OCI-LY1 (cell line): ENCODE measurements at regions not wholly inside any gene's neighbourhood (a gene's known extent, or its start where the extent isn't known, plus 50 kb on each side); places are given as distances from the start of the nearest gene placed in this dataset.
"Not testable (repeated sequence)": the region's sequence is repeated elsewhere in the genome, so short reads cannot be mapped to it uniquely, and the experiment has no call there.

Source experiments
- H2AFZ ChIP-seq: fragments of 200-600 bp; sonication (generic), shearing (Covaris generic); 2 replicates; pipeline ENCODE4 v1.6.0; 2014; ENCODE audit warnings: antibody characterized with exemption, mild to moderate bottlenecking, low read length
- H3F3A ChIP-seq: fragments of 200-600 bp; sonication (generic), shearing (Covaris generic); 2 replicates; pipeline ENCODE4 v1.6.0; 2014; ENCODE audit warnings: mild to moderate bottlenecking, antibody characterized with exemption, low read length, moderate library complexity; ENCODE audit not compliant: insufficient read depth
- H3K27ac ChIP-seq: fragments of 200-600 bp; sonication (generic); 2 replicates; pipeline ENCODE4 v1.5.1; 2014; ENCODE audit warnings: low read length, mixed run types, mild to moderate bottlenecking, low read depth; ENCODE audit not compliant: poor library complexity, severe bottlenecking
- H3K27me3 ChIP-seq: fragments of 200-600 bp; sonication (generic); 2 replicates; pipeline ENCODE4 v1.6.0; 2014; ENCODE audit warnings: antibody characterized with exemption, mild to moderate bottlenecking, low read length, moderate library complexity; ENCODE audit not compliant: insufficient read depth
- H3K36me3 ChIP-seq: fragments of 200-600 bp; sonication (generic); 2 replicates; pipeline ENCODE4 v1.6.1; 2014; ENCODE audit warnings: mild to moderate bottlenecking, antibody characterized with exemption, low read length, moderate library complexity, mixed read lengths; ENCODE audit not compliant: insufficient read depth
- H3K4me1 ChIP-seq: fragments of 200-600 bp; sonication (generic); 2 replicates; pipeline ENCODE4 v1.5.1; 2014; ENCODE audit warnings: mild to moderate bottlenecking, low read length, moderate library complexity; ENCODE audit not compliant: insufficient read depth, severe bottlenecking
- H3K4me2 ChIP-seq: fragments of 200-600 bp; sonication (generic), shearing (Covaris generic); 2 replicates; pipeline ENCODE4 v1.6.1; 2014; ENCODE audit warnings: low read length
- H3K4me3 ChIP-seq: fragments of 200-600 bp; sonication (generic); 2 replicates; pipeline ENCODE4 v1.5.1; 2014; ENCODE audit warnings: low read length, low read depth, mild to moderate bottlenecking, mixed read lengths; ENCODE audit not compliant: poor library complexity, severe bottlenecking
- H3K79me2 ChIP-seq: fragments of 200-600 bp; shearing (Covaris generic); 2 replicates; pipeline ENCODE4 v1.6.1; 2016; ENCODE audit warnings: mixed run types, low read length, mixed read lengths; ENCODE audit not compliant: insufficient read depth
- H3K9ac ChIP-seq: fragments of 200-600 bp; sonication (generic), shearing (Covaris generic); 2 replicates; pipeline ENCODE4 v1.6.1; 2014; ENCODE audit warnings: mild to moderate bottlenecking, low read length, mixed read lengths
- H3K9me2 ChIP-seq: fragments of 200-600 bp; sonication (generic), shearing (Covaris generic); 2 replicates; pipeline ENCODE4 v1.6.1; 2014; ENCODE audit warnings: low read depth, mild to moderate bottlenecking, low read length, mixed read lengths
- H3K9me3 ChIP-seq: fragments of 200-600 bp; shearing (Covaris generic); 2 replicates; pipeline ENCODE4 v1.6.1; 2014; ENCODE audit warnings: low read length, mixed read lengths
- H4K20me1 ChIP-seq: fragments of 200-600 bp; sonication (generic), shearing (Covaris generic); 2 replicates; pipeline ENCODE4 v1.6.0; 2016; ENCODE audit warnings: mild to moderate bottlenecking, low read length; ENCODE audit not compliant: insufficient read depth
- CTCF ChIP-seq: fragments of 200-600 bp; sonication (generic), shearing (Covaris generic); IDR thresholded peaks from 2 replicates; pipeline ENCODE4 v1.5.1; 2017; ENCODE audit warnings: mild to moderate bottlenecking, antibody characterized with exemption, low read length, moderate library complexity, mixed read lengths
- EZH2 ChIP-seq: fragments of 200-600 bp; sonication (generic), shearing (Covaris generic); IDR thresholded peaks from 2 replicates; pipeline ENCODE4 v1.8.0; 2017; ENCODE audit warnings: borderline replicate concordance, mixed run types, mild to moderate bottlenecking, antibody characterized with exemption, low read length, moderate library complexity, mixed read lengths

DNA sequence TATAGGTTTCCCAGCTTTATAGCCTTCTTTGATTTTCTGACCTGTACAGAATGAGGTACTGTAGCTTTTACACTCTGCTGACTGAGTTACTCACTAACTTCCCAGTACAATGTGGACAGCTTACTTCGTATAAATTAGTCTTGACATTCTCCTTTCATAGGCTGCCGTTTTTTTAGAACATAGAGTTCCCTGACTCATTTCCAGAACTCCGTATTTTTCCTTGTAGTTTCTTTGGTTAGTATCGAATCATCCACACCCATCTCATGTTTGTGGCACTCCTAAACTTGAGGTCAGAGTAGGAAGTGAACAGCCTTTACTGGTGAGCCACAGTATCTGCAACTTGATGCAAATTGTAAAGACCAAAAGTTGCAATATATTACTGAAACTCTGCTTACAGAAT is 303.9 kb downstream of the SLITRK5 start:
- Histone ChIP-seq H3K9ac (no peak overlapping the region), H3K4me2 (no peak overlapping the region), H3K4me1 (no peaks in the 10 kb centered on the region), H3K27ac (no peak overlapping the region), H3K27me3 (no peaks in the 10 kb centered on the region), H4K20me1 (no peaks in the 10 kb centered on the region), H3K4me3 (no peak overlapping the region), H3K79me2 (no peaks in the 10 kb centered on the region), H2AFZ (no peak overlapping the region), H3F3A (no peaks in the 10 kb centered on the region), H3K9me3 (no peaks in the 10 kb centered on the region), H3K36me3 (no peaks in the 10 kb centered on the region), H3K9me2 (no peaks in the 10 kb centered on the region)
- no peak for TF ChIP-seq EZH2
- no peak for TF ChIP-seq CTCF

DNA sequence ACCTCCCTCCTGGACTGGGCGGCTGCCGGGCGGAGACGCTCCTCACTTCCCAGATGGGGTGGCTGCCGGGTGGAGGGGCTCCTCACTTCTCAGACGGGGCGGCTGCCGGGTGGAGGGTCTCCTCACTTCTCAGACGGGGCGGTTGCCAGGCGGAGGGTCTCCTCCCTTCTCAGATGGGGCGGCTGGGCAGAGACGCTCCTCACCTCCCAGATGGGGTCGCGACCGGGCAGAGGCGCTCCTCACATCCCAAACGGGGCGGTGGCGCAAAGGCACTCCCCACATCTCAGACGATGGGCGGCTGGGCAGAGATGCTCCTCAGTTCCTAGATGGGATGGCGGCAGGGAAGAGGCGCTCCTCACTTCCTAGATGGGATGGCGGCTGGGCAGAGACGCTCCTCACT is 305.5 kb downstream of the SLITRK5 start:
- not testable (repeated sequence) for H2AFZ ChIP-seq, H3K27ac ChIP-seq, H3K9ac ChIP-seq, H3K4me1 ChIP-seq, H3F3A ChIP-seq, H4K20me1 ChIP-seq, H3K4me3 ChIP-seq, H3K9me2 ChIP-seq, H3K4me2 ChIP-seq, H3K79me2 ChIP-seq, H3K27me3 ChIP-seq, H3K9me3 ChIP-seq, H3K36me3 ChIP-seq

GRCh38 chr13:87981416-87981815 is 310.2 kb downstream of the SLITRK5 start:
- H3F3A ChIP-seq: no peaks in the 10 kb centered on the region
- no peaks in the 10 kb centered on the region for H3K9me3 ChIP-seq
- H3K36me3 ChIP-seq: no peaks in the 10 kb centered on the region
- H2AFZ ChIP-seq: no peak overlapping the region
- H3K27ac ChIP-seq: no peak overlapping the region
- H3K9ac ChIP-seq: no peak overlapping the region
- H3K4me1 ChIP-seq: no peaks in the 10 kb centered on the region
- no peaks in the 10 kb centered on the region for H3K79me2 ChIP-seq
- H3K9me2 ChIP-seq: no peaks in the 10 kb centered on the region
- H3K27me3 ChIP-seq: no peaks in the 10 kb centered on the region
- no peak overlapping the region for H3K4me3 ChIP-seq
- H4K20me1 ChIP-seq: no peaks in the 10 kb centered on the region
- no peak for TF ChIP-seq EZH2
- TF ChIP-seq CTCF: no peak
- H3K4me2 ChIP-seq: no peak overlapping the region

DNA sequence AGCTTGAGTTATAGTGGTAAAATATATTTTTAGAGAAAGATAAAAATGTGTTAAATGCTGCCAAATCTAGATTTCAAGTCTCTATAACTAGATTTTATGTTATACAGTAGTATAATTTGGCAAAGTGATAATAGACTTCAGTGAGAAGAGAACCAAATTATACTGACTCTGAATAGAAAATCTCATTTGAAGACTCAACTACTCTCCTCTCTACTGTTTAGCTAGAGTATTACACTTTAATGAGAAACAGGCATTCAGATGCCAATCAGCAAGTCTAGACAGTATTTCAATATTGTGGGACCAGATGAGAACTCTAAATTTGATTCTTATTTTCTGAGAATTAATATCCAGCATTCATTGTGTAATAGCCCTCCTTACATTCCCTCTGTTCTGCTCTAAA is 311.2 kb downstream of the SLITRK5 start:
- no peaks in the 10 kb centered on the region for H3K79me2 ChIP-seq
- no peaks in the 10 kb centered on the region for H3K9me3 ChIP-seq
- H3F3A ChIP-seq: no peaks in the 10 kb centered on the region
- H3K9ac ChIP-seq: no peak overlapping the region
- no peak overlapping the region for H3K4me3 ChIP-seq
- TF ChIP-seq CTCF (no peak), EZH2 (no peak)
- H3K27me3 ChIP-seq: no peaks in the 10 kb centered on the region
- no peak overlapping the region for H3K4me2 ChIP-seq
- H3K27ac ChIP-seq: no peak overlapping the region
- no peaks in the 10 kb centered on the region for H4K20me1 ChIP-seq
- no peaks in the 10 kb centered on the region for H3K9me2 ChIP-seq
- no peak overlapping the region for H2AFZ ChIP-seq
- H3K4me1 ChIP-seq: no peaks in the 10 kb centered on the region
- no peaks in the 10 kb centered on the region for H3K36me3 ChIP-seq
